HG03196 (cell line): ENCODE measurements at regions not wholly inside any gene's neighbourhood (a gene's known extent, or its start where the extent isn't known, plus 50 kb on each side); places are given as distances from the start of the nearest gene placed in this dataset.

Source experiments
- ATAC-seq: cut with Tn5 transposase; IDR thresholded peaks from one replicate; pipeline ENCODE4 v1.9.1; 2021; ENCODE audit not compliant: unreplicated experiment

DNA sequence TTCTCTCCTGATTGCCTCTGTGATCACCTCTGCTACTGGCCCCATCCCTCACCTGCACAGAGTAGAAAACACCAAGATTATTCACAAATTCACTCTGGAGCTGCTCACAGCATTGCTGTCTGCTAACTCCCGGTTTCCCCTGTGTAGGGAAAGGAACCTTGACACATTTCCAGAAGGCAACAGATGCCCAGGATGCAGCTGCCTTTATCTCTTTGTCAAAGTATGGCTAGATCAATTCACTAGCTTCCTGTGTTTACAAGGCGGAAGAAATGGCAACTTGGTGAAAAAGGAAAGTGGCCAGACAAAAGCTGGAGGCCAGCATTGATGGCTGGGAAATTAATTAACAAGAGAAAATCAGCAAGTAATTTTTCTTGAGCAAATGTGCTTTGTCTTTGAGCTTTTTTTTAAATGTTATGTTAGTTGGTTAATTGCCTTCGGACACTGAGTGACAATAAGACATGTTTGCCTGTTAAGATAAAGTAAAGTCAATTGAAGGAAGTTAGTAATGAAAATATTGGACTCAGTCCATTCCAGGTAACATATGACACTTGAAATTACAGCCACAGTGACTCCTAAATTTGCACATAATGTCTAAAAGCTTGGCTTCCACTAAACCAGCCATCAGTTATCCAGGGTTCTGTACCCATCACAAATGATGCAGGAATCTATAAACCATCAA is 394.6 kb upstream of the IL12A start:
- ATAC-seq, result no peak

GRCh38 chr3:159600291-159600690 is 388.3 kb upstream of the IL12A start:
- ATAC-seq, result no peak

DNA sequence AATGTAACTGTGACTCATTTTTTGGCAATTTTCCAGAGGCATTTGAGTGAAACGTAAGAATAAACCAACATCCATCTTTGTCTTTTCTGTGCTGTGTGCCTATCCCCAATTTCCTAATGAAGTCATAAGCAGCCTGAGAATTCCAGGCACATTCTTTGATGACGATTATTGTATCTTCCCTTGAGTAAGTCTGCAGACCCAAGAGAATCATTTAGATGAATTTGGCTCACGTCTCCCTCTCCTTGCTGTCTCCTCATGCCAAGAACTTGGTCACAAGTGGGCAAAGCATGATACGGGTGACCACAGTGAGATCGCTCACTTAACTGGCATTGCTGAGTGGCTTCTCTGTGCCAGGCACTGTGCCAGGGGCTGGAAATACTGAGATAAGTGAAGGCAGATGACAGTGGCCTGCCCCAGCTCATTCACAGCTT is 384.5 kb upstream of the IL12A start:
- ATAC-seq, result no peak

DNA sequence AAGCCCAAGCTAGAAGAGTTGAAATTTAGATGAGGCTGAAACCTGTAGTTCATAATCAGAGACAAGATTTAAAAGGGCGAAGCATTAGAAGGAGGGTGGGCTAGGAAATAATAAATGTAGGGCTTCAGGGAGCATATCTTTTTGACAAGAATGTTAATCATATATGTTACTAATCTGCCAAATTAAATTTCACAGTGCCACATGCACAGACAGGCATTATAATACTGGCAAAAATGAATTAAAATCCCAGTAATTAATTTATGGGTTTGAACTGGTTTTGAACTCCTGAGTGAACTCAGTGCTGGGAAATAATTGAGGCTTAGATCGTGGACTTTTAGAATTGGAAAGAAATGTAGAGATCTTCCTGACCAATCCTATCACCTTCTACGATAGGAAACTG is 383.5 kb upstream of the IL12A start:
- no peak for ATAC-seq

DNA sequence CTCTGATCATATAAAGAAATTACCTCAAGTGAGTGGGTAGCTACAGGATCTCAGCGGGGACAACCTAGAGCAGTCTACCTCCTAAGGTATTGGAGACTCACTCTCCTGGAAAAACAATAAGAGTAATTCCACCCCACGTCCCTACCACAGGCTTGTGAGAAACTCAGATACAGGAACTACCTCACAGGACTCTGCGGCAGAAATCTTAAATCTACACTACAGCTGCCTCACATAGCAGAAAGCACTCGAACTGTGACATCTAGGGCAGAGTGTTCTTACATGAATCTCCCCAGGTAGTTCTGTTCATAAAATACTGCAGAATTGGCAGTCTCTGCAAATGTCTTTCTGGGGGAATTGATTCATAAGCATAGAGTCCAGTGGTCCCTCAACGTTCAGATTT is 382.9 kb upstream of the IL12A start:
- no peak for ATAC-seq

GRCh38 chr3:159607856-159608255 is 380.8 kb upstream of the IL12A start:
- no peak for ATAC-seq

DNA sequence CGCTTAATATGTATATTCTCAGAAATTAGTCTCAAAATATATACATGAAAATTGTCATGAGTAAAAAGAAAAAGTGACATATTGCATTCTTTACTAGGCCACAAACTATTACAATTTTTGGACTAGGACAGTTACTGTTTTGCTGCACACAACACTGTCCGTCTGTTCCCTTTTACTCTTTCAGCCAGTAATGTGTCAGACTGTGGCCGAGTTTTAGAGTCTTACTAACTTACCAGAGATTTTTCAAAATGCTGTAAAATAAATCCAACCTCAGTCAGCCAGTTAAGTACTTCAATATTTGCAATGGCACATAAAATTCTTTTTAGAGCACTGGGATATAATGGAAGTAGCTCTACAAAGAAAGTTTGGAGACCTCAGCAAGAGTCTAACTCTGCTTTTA is 380.3 kb upstream of the IL12A start:
- ATAC-seq, result no peak

DNA sequence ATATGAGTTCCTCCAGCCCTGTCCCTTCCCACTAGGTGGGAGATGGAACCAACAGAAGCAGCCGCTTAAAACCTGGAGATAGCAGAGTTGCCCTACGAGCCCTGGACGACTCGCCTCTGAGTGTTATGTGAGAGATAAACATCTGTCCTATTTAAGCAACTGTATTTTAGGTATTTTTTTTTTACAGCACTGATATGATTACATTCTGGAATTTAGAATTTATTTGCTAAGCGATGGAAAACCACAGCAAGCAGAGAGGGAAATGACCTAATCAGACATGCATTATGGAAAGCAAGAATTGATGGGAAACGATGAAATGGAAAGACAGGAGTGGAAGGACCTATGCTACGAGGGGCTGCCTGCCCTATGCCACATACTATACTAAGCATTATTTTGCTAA is 379.0 kb upstream of the IL12A start:
- no peak for ATAC-seq

GRCh38 chr3:159616234-159616825 is 372.3 kb upstream of the IL12A start:
- ATAC-seq, result no peak

- ATAC-seq, result no peak
These were observed 369.2 kb upstream of the IL12A start for GRCh38 chr3:159619341-159619885.

DNA sequence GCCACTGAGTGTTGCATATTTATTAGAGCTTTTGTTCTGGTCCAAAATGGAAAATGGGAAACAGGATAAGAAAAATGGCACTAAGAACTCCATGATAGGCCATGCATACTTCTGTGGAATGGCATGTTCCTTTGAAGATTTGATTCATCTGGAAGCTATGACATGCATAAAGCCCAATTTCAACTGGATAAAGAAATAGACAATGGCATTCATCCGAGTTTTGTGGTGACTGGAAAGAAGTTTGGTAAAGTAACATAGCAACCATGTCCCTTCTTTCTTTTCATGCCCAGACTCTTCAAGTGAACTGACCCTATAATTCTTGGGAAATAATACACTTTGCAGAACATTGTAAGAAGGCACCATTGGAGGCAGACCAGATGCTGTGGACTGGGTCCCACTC is 368.4 kb upstream of the IL12A start:
- no peak for ATAC-seq

- ATAC-seq, result no peak
These were observed 367.8 kb upstream of the IL12A start for GRCh38 chr3:159620873-159621272.

DNA sequence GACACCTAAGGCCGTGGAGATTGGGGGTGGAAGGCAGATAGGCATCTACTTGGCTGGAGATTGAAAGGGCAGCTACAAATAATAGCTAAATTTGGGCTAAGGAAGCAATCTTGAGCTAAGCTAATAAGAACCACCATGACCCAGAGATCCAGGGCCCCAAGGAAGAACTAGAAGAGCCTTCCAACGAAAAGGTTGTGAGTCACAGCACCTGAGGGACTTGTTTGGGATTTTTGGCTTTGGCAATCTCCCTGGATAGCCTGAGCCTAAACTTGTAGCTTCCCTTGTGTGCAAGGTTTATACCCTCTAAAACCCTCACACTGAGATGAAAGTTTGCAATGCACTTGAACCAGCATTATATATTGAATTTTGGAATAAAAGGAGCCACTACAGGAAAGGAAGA is 364.0 kb upstream of the IL12A start:
- no peak for ATAC-seq

DNA sequence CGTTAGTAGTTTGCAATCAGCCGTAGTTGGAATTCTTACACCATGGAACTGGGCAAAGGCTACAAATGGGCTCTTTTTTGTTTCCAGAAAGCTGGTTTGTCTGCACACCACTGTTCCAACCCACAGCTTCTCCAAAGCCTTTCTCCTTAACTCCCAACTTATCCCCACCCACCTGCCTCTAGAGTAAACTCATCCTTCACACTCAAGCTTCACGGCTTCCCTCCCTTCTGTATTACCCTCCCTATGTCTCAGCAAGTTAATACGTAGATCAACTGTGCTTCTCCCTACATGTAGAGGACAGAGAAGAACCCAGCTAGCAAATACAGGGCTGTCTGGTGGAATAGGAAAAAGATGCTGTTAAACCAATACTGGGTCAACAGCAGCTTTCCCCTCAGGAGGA is 363.0 kb upstream of the IL12A start:
- no peak for ATAC-seq

DNA sequence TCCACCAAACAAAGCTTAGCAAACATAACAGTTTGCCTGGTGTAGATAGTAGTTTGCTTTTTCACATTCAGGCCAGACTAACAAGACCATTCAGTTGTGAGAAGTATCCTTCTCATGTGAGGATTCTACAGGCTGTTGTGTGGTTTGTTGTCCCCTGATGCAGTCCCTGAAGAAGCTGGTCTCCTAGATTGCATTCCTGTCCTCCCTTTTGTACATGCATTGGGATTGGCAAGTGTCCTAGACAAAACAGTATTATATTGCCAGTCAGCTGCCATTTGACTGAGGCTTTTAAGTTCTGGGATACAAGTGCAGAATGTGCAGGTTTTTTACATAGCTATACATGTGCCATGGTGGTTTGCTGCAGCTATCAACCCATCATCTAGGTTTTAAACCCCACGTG is 362.0 kb upstream of the IL12A start:
- ATAC-seq, result no peak

DNA sequence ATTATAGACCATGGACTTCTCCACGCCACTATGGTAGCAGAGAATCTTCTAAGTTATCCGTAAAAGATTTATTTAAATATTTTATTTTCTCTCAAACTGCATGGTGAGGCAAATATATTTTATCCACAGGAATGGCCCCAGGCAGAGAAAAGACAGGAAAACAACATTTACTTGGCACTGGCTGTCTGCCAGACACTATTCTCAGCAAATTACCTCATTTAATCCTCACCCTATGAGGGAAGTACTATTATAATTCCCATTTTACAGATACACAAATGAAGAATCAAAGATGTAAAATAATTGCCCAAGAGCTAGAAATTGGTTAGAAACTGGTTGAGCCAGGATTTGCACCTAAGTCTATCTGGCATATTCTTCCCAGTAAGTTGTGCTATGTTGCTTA is 361.4 kb upstream of the IL12A start:
- ATAC-seq, result no peak

DNA sequence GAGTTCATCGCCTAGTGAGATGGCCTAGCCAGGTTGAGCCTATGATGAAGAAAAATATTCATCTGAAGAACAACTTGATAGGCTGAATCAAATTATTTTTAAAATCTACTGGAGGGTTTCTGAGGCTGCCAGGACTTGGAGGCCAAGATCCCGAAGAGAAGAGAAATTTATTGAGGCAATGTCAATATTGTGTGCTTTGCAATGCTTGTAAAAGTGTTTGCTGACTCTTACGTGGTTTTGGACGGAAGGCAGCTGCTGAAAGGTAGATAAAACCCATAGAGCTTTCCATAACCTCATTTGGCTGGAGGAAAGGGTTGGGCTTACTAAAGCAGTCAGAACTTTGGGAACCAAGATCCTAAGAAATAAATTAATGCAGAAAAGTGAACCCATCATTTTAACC is 361.0 kb upstream of the IL12A start:
- ATAC-seq, result no peak

GRCh38 chr3:159629329-159630084 is 359.1 kb upstream of the IL12A start:
- ATAC-seq, result no peak

- no peak for ATAC-seq
These were observed 357.4 kb upstream of the IL12A start for GRCh38 chr3:159631226-159631625.

GRCh38 chr3:159632128-159632527 is 356.5 kb upstream of the IL12A start:
- ATAC-seq, result no peak

DNA sequence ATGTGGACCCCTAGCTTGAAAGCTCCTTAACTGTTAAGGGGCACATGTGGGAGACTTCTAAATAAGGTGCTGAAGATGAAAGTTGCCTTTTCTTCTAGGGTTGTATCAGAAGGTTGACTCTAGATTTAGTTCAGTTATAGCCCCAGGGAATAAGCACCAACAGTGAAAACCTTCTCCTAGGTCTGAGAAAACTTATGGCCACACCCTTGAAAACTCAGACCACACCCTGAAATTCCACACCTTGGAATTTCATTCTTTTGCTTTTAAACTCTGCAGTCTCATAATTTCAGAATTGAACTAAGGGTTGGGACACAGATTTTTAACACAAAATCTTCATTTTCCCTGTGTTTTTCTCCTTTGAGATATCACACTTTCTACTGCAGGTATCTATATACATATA is 355.8 kb upstream of the IL12A start:
- no peak for ATAC-seq

GRCh38 chr3:159634483-159634882 is 354.2 kb upstream of the IL12A start:
- no peak for ATAC-seq
